Nephron progenitor cell (in vitro differentiated cells): ENCODE measurements at regions not wholly inside any gene's neighbourhood (a gene's known extent, or its start where the extent isn't known, plus 50 kb on each side); places are given as distances from the start of the nearest gene placed in this dataset.

Experiments
- DNase-seq: peaks from one replicate; pipeline ENCODE4 v3.0.0; 2021
- H3K27ac Mint-ChIP-seq: 2 replicates; pipeline ENCODE4 v1.8.0; 2021; ENCODE audit warnings: mild to moderate bottlenecking, moderate library complexity, mixed read lengths
- H3K27me3 Mint-ChIP-seq: 2 replicates; pipeline ENCODE4 v1.8.0; 2021; ENCODE audit warnings: mild to moderate bottlenecking, low read depth, mixed read lengths; ENCODE audit not compliant: poor library complexity
- H3K36me3 Mint-ChIP-seq: 2 replicates; pipeline ENCODE4 v1.8.0; 2021; ENCODE audit warnings: low read depth, mixed read lengths
- H3K4me1 Mint-ChIP-seq: 2 replicates; pipeline ENCODE4 v1.8.0; 2021; ENCODE audit warnings: mixed read lengths
- H3K4me3 Mint-ChIP-seq: 2 replicates; pipeline ENCODE4 v1.8.0; 2021; ENCODE audit warnings: mild to moderate bottlenecking, moderate library complexity, mixed read lengths
- H3K9me3 Mint-ChIP-seq: 2 replicates; pipeline ENCODE4 v1.8.0; 2021; ENCODE audit warnings: mild to moderate bottlenecking, moderate library complexity, mixed read lengths
- CTCF ChIP-seq: fragments of 200-600 bp; sonication (generic); IDR thresholded peaks from 2 replicates; pipeline ENCODE4 v1.5.0; 2021; ENCODE audit warnings: antibody characterized with exemption

GRCh38 chr18:49681387-49681786 is 119.5 kb downstream of the LIPG start:
- no peak overlapping the region for H3K27ac Mint-ChIP-seq
- H3K36me3 Mint-ChIP-seq, result no peaks in the 10 kb centered on the region
- no peak overlapping the region for H3K4me3 Mint-ChIP-seq
- TF ChIP-seq CTCF, result no peak
- H3K27me3 Mint-ChIP-seq, result peaks cover 6% of the 10 kb centered on the region
- H3K4me1 Mint-ChIP-seq, result peaks cover 28% of the 10 kb centered on the region
- DNase-seq, result no peak
- H3K9me3 Mint-ChIP-seq, result peaks cover 7% of the 10 kb centered on the region

GRCh38 chr18:49678440-49678839 is 116.6 kb downstream of the LIPG start:
- Mint-ChIP-seq H3K4me1 (peaks cover 36% of the 10 kb centered on the region), H3K27ac (no peak overlapping the region), H3K36me3 (no peaks in the 10 kb centered on the region), H3K4me3 (no peak overlapping the region), H3K27me3 (peaks cover 5% of the 10 kb centered on the region), H3K9me3 (no peaks in the 10 kb centered on the region)
- no peak for DNase-seq
- TF ChIP-seq CTCF, result no peak

DNA sequence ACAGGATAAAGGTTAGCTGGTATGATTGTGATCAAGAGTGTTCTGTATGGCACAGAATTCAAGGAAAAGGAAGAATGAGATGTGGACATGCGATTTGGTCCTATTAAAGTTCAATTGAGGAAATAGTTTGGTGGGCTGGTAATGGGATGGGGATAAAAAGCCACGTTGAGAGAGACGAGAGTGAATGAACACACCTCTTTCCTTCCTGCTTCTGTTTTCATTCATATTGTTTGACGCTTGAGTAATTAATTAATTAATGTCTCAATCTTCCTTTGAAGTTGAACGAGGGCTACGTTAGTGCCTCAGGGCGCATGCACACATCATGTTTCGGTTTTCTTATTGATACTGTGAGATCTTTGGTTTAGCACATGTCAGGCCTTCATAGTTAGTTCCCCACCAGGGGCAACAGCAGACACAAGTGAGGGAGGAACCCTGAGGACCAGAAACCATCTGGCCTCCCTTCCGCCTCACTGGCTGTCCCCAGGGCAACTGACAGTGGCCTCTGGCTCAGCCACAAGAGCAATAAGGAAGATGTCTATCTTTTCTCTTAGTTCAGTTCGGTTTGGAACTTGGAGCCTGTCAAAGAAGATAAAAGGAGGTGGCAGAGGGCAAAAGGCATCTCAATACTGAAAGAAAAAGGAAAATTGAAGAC is 116.0 kb downstream of the LIPG start:
- peaks cover 36% of the 10 kb centered on the region for H3K4me1 Mint-ChIP-seq
- no peak for TF ChIP-seq CTCF
- no peaks in the 10 kb centered on the region for H3K36me3 Mint-ChIP-seq
- H3K9me3 Mint-ChIP-seq, result no peaks in the 10 kb centered on the region
- H3K4me3 Mint-ChIP-seq, result no peak overlapping the region
- H3K27ac Mint-ChIP-seq, result peak overlapping the region; percentile 5
- peaks cover 5% of the 10 kb centered on the region for H3K27me3 Mint-ChIP-seq
- DNase-seq, result no peak

DNA sequence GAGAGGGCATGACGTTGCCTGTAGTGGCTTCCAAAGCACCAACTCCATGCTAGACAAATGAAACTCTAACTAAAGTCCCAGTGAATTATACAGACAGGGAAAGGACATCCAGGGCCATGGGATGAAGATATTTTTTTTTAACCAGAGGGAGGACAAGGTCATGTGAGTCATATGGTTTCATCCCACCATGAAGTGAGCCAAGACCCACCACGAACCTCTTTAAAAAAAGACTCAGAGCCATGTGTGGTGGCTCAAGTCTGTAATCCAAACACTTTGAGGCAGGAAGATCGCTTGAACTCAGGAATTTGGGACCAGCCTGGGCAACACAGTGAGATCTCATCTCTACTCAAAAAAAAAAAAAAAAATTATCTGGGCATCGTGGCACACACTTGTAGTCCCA is 115.2 kb downstream of the LIPG start:
- no peaks in the 10 kb centered on the region for H3K36me3 Mint-ChIP-seq
- H3K4me1 Mint-ChIP-seq, result peaks cover 31% of the 10 kb centered on the region
- no peak overlapping the region for H3K27ac Mint-ChIP-seq
- no peak overlapping the region for H3K4me3 Mint-ChIP-seq
- H3K27me3 Mint-ChIP-seq, result peaks cover 5% of the 10 kb centered on the region
- H3K9me3 Mint-ChIP-seq, result no peaks in the 10 kb centered on the region
- DNase-seq, result no peak
- TF ChIP-seq CTCF, result no peak

- H3K27ac Mint-ChIP-seq, result no peak overlapping the region
- no peak for DNase-seq
- TF ChIP-seq CTCF, result no peak
- peaks cover 36% of the 10 kb centered on the region for H3K4me1 Mint-ChIP-seq
- no peaks in the 10 kb centered on the region for H3K36me3 Mint-ChIP-seq
- H3K4me3 Mint-ChIP-seq, result no peak overlapping the region
- H3K27me3 Mint-ChIP-seq, result peaks cover 9% of the 10 kb centered on the region
- no peaks in the 10 kb centered on the region for H3K9me3 Mint-ChIP-seq
These were observed 111.4 kb downstream of the LIPG start for GRCh38 chr18:49673281-49673680.

DNA sequence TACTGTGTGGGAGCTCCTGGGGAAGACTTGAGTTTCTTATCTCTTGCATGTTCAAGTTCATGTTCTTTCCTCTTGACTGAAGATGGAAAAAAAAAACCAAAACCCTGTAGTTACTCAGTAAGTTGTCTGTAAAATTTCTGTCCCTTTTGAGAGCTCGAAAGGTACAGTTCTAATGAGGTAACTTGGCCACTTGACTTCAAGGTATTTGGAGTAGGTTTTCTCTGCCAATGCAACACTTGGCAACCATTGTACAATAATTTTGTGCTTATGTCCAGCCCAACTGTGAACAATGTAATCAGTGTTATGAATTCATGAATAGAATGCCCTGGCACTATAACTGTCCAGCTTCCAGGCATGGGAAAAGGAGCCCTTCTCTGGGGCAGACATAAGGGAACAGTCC is 111.0 kb downstream of the LIPG start:
- Mint-ChIP-seq H3K27me3 (peaks cover 10% of the 10 kb centered on the region), H3K27ac (no peak overlapping the region), H3K4me3 (no peak overlapping the region), H3K36me3 (no peaks in the 10 kb centered on the region), H3K9me3 (no peaks in the 10 kb centered on the region), H3K4me1 (peaks cover 32% of the 10 kb centered on the region)
- no peak for TF ChIP-seq CTCF
- no peak for DNase-seq
